ENCODE measurements at regions not wholly inside any gene's neighbourhood (a gene's known extent, or its start where the extent isn't known, plus 50 kb on each side); places are given as distances from the start of the nearest gene placed in this dataset.
"Not testable (repeated sequence)": the region's sequence is repeated elsewhere in the genome, so short reads cannot be mapped to it uniquely, and the experiment has no call there.

- DNase-seq (ENCODE audit: low read depth in 4 of 4, low spot score in 3 of 4): no peak
Measured at GRCh38 chr13:99686944-99687411, 185.7 kb downstream of the TM9SF2 start.

- DNase-seq (ENCODE audit: low read depth in 4 of 4, low spot score in 3 of 4): no peak
Measured at GRCh38 chr13:99686157-99686572, 184.9 kb downstream of the TM9SF2 start.

DNA sequence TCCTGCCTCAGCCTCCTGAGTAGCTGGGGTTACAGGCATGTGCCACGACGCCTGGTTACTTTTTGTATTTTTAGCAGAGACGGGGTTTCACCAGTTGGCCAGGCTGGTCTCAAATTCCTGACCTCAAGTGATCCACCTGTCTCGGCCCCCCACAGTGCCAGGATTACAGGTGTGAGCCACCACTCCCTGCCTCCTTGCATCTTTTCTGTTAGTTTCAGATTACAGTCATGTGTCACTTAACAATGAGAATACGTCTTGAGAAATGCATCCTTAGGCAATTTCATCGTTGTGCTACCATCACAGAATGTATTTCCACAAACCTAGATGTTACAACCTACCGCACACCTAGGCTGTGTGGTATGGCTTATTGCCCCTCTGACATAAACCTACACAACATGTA, 180.4 kb downstream of the TM9SF2 start:
- DNase-seq (ENCODE audit: low read depth in 4 of 4, low spot score in 3 of 4): no peak

DNA sequence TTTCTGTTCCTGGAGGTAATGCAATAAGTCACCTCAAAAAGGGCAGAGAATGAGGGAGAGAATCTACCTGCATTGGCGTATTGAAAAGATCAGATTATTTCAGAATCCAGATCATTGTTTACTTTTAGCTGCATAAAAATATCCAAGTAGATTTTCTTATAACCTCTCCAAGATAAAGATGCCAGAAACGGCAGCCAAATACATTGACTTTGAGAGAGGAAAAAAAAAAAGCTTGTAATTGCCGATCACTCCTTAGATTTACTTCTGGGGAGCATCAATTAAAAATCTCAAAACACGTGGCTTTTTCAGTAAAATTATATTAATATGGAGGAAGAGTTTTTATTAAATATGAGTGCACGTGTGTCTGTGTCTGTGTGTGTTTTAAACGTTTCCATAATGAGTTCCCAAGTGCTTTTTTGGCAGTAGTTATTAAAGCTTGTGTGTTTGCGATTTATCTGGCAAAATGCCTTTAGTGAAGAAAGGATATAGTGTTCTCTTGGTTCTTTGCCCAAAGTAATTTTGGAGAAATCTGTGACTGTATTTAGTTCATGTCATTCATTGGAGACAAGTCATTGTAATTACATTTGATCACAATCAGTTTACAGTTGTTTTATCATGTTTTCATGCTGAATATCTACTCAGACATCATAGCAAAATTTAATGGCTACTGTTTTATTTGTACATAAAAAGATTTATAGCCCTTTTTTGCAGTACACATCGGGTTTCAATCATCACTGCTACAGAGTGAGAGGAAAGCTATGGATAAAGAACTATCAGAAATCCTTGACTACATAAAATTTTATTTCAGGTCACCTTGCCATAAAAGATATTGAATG, 176.1 kb downstream of the TM9SF2 start:
- DNase-seq (ENCODE audit: low read depth in 4 of 4, low spot score in 3 of 4): no peak

GRCh38 chr13:99671746-99672145, 170.5 kb downstream of the TM9SF2 start:
- DNase-seq (ENCODE audit: low read depth in 4 of 4, low spot score in 3 of 4): no peak

- not testable (repeated sequence) for DNase-seq (ENCODE audit: low read depth in 4 of 4, low spot score in 3 of 4)
Measured at GRCh38 chr13:99669096-99669495, 167.8 kb downstream of the TM9SF2 start.

DNA sequence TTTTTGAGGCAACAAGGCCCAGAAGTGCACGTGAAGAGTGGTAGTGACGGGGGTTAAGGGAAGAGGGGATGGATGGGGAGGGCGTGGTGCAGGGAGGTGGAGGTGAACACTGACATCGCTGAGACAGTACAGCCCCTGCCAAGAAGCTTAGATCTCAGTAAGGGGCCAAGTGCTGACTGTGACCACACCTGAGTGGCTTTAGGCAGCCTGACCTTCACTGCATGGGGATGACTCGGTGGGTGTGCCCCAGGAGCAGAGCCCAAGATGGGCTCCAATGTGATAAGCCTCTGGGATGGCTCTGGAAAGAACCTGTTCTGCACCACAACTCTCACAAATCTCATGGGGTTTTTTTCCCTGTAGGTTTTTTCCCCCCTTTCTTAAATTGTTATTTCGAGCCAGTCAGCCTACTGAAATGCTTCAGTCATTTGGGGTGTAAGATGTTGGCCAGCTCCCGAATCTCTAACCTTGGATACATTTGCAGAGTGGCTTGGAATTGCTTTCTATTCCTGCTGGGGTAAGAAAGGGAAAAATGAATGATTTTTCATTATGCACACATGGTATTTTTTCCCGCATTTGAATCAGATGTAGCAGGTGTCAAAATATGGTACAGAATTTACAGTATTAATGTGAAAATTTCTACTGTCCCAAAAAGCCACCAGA, 165.0 kb downstream of the TM9SF2 start:
- DNase-seq (ENCODE audit: low read depth in 4 of 4, low spot score in 3 of 4): no peak

DNA sequence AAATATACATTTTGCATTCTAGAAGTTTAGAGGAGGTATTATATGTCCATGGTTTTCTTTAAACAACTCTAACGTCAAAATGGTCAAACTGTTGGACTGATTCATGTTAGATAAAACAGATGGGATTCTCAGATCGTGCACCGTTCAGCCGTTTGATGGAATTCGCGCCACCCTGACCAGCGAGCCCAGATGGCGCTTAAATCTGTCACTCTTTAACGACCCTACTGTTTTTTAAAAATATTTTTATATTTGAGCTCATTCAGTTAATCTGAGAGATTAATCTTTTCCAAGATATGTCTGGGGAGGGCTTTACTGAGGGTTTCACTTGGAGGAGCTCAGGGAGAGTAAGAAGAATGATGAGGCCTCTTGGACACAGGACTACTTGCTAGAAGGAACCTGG, 164.4 kb downstream of the TM9SF2 start:
- DNase-seq (ENCODE audit: low read depth in 4 of 4, low spot score in 3 of 4): no peak

GRCh38 chr13:99663908-99664307, 162.6 kb downstream of the TM9SF2 start:
- DNase-seq (ENCODE audit: low read depth in 4 of 4, low spot score in 3 of 4): no peak

DNA sequence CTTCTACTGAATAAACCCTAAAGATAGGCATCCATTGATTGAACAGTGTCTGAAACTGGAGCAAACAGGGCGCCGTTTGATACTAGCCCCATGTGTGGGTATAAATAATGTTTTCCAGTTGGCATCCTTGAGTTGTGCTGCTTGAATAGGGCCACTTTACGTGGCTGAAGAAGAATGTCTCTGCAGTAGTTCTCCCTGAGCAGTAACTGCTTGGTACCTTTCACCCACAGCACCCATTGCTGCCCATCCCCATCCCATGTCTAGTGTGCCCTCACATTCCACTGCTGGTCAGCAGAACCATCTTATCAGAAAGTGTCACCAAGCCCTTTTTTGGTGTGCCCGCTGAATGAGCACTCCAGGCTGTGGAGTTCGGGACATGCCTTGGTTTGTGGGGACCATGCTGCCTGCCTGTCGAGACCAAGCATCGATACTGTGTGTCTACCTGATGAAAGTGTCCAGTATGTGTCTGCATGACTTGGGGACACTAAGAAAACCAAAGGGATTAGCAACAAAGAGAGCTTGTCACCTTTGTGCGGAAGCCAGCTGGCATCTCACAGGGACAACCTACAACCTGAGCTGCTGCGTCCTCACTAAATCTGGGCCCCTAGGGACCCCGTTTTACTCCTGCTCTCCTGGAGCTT, 162.0 kb downstream of the TM9SF2 start:
- no peak for DNase-seq (ENCODE audit: low read depth in 4 of 4, low spot score in 3 of 4)

- no peak for DNase-seq (ENCODE audit: low read depth in 4 of 4, low spot score in 3 of 4)
Measured at GRCh38 chr13:99662678-99663077, 161.4 kb downstream of the TM9SF2 start.

GRCh38 chr13:99661791-99662190, 160.5 kb downstream of the TM9SF2 start:
- no peak for DNase-seq (ENCODE audit: low read depth in 4 of 4, low spot score in 3 of 4)

DNA sequence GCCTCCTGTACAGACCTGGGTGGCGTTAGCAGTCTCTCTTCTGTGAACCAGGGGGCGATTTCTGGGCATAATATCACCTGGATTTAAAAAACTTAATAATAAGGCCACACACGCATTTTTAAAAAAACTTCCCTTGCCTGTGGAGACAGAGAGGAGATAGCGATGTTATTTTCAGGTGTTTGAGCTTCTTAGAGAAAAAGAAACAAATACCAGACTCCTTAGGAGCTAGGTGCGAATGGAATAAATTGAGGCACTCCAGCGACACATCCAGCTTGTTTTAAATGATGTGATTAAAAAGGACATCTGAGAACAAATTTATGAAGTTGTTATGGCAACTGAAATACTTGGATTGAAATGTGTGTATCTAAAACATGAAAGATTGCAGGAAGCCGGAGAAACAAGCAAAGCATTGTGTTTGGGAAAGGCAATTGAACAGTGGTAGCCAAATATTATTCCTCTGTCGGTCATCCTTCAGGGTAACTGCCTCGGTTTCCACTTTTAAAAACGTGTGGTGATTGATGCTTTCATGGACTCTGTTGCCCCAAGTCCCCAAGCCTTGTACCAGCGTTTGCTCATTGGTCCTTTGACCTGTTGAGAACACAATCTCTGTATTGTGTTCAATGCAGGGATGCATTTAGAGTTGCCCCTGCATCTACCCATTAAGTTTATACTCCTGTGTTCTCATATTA, 158.7 kb downstream of the TM9SF2 start:
- DNase-seq (ENCODE audit: low read depth in 4 of 4, low spot score in 3 of 4): no peak

DNA sequence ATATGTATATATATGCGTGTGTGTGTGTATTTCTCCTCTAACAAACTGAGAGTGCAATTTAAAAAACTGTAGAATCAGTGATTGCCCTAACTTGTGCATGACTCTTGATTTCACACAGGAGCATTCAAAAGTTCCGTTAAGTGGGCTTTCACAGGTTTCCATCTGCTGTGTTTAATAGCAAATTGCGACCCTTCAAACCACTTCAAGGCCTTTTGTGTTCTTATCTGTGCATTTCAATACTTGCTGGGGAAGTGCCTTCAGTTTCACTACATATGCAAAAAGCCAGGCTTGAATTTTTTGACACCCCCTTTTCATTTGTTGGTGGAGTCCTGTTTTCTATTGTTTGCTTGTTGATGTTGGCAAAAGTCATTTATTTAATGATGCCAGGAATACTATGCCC, 158.0 kb downstream of the TM9SF2 start:
- no peak for DNase-seq (ENCODE audit: low read depth in 4 of 4, low spot score in 3 of 4)

DNA sequence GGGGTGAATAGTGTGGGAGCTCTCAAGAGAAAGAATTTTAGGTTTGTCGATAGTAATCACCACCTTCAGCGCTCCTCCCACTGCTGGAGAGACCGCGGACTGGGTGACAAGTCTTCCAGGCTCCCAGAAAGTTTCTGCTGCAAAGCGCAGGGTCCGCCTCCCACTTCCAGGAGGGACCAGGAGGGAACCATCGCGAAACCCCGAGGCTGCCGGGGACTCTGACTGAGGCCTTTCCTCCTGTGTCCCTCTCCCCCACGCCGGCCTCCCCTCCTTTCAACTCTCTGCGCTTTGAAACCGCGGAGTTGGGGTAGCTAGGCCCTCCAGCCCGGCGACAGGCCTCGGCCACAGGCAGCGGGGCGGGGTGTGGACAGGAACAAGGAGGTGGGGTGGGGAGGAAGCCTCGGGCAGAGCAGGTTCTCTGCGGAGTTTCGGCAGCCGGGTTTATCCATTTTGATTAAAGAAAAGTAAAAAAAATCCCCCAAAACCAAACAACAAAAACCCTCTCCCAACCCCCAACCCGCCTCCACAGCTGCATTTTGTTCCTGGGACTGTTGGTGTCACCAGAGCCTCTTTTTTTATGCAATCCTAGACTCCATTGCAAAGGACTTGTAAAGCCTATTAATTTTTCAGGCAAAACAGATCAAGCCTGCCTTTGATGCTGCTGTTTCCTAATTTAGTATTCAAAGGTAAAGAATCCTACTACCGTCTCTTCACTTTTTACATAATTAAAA, 157.2 kb downstream of the TM9SF2 start:
- peak; percentile 53 to 74 (median 68) for DNase-seq (ENCODE audit: low read depth in 4 of 4, low spot score in 3 of 4)

GRCh38 chr13:99657848-99658260, 156.6 kb downstream of the TM9SF2 start:
- DNase-seq (ENCODE audit: low read depth in 4 of 4, low spot score in 3 of 4): no peak

DNA sequence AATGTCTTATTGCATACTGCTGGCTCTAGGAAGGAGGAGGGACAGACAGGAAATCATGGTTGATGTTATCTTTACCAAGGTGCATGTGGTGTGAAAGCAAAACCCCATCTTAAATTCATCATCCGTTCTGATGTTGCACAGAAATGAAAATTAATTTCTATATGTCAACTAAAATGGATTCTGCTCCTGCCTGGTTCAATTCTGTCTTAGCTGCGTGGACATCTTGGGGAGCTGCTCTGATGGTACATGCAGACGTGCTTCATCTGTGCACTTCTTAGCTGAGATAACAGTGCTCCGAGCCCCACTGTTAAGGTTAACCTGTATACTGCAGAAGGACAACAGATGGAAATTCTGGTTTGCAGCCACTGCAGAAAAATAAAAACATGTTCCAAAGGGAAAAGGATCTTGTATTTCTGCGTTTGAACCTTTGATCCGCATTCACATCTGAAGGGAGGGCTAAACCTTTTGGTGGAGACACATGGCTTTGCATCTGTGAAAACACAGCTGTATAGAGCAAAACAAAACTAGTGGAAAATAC, 155.6 kb downstream of the TM9SF2 start:
- DNase-seq (ENCODE audit: low read depth in 4 of 4, low spot score in 3 of 4): no peak

- DNase-seq (ENCODE audit: low read depth in 4 of 4, low spot score in 3 of 4): peak; percentile 55 to 75 (median 70)
Measured at GRCh38 chr13:99656092-99656745, 154.9 kb downstream of the TM9SF2 start.

GRCh38 chr13:99655351-99656091, 154.2 kb downstream of the TM9SF2 start:
- no peak for DNase-seq (ENCODE audit: low read depth in 4 of 4, low spot score in 3 of 4)
